22Rv1 (cell line): ENCODE measurements at regions not wholly inside any gene's neighbourhood (a gene's known extent, or its start where the extent isn't known, plus 50 kb on each side); places are given as distances from the start of the nearest gene placed in this dataset.

Experiments used
- H3K27ac ChIP-seq: fragments of 450-650 bp; 2 replicates; pipeline ENCODE4 v1.5.1; 2017
- CTCF ChIP-seq: fragments of 450-650 bp; IDR thresholded peaks from 2 replicates; pipeline ENCODE4 v1.5.1; 2017; ENCODE audit warnings: mild to moderate bottlenecking
- ZFX ChIP-seq: fragments of 450-650 bp; IDR thresholded peaks from 2 replicates; pipeline ENCODE4 v1.6.1; 2017; ENCODE audit warnings: antibody characterized with exemption, borderline replicate concordance

GRCh38 chr6:14464716-14465115 lies 347.1 kb downstream of the CD83 start:
- H3K27ac ChIP-seq, result no peak overlapping the region

GRCh38 chr6:14466278-14466677 lies 348.7 kb downstream of the CD83 start:
- H3K27ac ChIP-seq, result no peak overlapping the region
- TF ChIP-seq ZFX (no peak), CTCF (no peak)

More at GRCh38 chr6:14464716-14465115, 347.1 kb downstream of the CD83 start:
- TF ChIP-seq CTCF, result no peak
- no peak for TF ChIP-seq ZFX

- H3K27ac ChIP-seq, result no peak overlapping the region
- TF ChIP-seq ZFX (no peak), CTCF (no peak)
Measured at GRCh38 chr6:14467591-14467990, 350.0 kb downstream of the CD83 start.

DNA sequence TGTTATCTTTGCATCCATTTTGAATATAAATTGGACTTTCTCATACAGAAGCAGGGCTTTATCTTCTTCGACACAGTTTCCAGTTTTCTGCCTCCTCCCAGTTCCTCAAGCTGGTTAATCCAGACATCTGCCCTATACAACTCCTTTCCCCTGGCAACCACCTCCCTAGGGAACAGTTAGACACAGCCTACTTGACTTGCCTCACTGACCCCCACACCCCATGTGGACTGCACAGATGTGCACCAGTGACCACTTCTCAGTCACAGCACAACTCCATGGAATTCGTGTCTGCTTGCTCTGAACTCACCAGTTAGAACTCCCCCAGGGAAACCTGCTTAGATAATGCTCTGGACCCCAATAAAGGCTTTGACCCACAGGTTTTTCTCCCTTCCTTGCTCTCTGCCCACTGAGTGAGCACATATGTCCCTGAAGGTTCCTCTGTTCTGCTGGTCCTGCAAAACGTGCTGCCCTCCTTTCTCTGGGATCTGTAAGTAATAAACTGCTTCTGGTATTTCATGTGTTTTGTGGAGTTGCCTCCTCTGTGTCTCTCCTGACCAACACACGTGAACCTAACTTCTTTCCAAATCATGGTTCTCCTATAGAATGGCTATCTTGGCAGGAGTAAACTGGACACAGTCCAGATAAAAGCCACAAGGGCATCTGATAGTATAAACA lies 351.2 kb downstream of the CD83 start:
- TF ChIP-seq CTCF, result no peak
- no peak for TF ChIP-seq ZFX
- H3K27ac ChIP-seq, result no peak overlapping the region

- no peak overlapping the region for H3K27ac ChIP-seq
- TF ChIP-seq ZFX, result no peak
- TF ChIP-seq CTCF, result no peak
Measured at GRCh38 chr6:14470101-14470500, 352.5 kb downstream of the CD83 start.

DNA sequence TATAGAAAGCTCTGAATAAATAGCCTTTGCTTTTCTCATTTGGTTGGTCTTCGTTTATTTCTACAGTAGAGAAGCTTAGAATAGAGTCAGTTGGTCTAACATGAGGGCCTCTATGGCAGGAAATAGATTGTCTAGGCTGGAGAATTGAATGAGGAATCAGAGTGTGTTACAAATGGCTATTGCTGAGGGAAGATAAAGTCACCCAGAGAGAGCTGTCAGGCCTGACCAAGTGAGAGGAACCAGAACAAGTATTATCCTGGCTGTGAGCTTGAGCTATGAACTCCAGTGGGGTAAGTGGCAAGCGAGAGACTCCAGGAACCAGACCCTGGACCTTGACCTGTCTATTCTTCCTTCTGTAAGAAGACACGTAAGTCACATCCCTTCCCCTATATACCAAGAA lies 353.1 kb downstream of the CD83 start:
- TF ChIP-seq ZFX (no peak), CTCF (no peak)
- no peak overlapping the region for H3K27ac ChIP-seq

- H3K27ac ChIP-seq, result no peak overlapping the region
- TF ChIP-seq CTCF (no peak), ZFX (no peak)
Measured at GRCh38 chr6:14472255-14472985, 354.8 kb downstream of the CD83 start.
